ENCODE measurements at regions not wholly inside any gene's neighbourhood (a gene's known extent, or its start where the extent isn't known, plus 50 kb on each side); places are given as distances from the start of the nearest gene placed in this dataset.

GRCh38 chr3:117553461-117553860, 843.9 kb downstream of the TUSC7 start:
- Histone ChIP-seq H3K9ac (ENCODE audit: low read length in 2 of 2) (no peak overlapping the region), H3K4me3 (ENCODE audit: low read length in 2 of 2) (no peak overlapping the region), H3K27ac (ENCODE audit: low read length) (no peak overlapping the region), H3K9me3 (ENCODE audit: control insufficient read depth in 2 of 2, low read length in 2 of 2) (no peaks in the 10 kb centered on the region), H3K4me1 (ENCODE audit: control insufficient read depth, insufficient read depth, low read length) (no peaks in the 10 kb centered on the region), H3K27me3 (ENCODE audit: control insufficient read depth in 1 of 2, insufficient read depth in 2 of 2, low read length in 2 of 2) (no peaks in the 10 kb centered on the region), H3K36me3 (ENCODE audit: control insufficient read depth in 2 of 2, insufficient read depth in 2 of 2, low read length in 2 of 2) (no peaks in the 10 kb centered on the region)

- Histone ChIP-seq H3K9ac (ENCODE audit: low read length in 2 of 2) (no peak overlapping the region), H3K9me3 (ENCODE audit: control insufficient read depth in 2 of 2, low read length in 2 of 2) (no peaks in the 10 kb centered on the region), H3K4me3 (ENCODE audit: low read length in 2 of 2) (no peak overlapping the region)
These were observed 847.2 kb downstream of the TUSC7 start for GRCh38 chr3:117556646-117557407.

DNA sequence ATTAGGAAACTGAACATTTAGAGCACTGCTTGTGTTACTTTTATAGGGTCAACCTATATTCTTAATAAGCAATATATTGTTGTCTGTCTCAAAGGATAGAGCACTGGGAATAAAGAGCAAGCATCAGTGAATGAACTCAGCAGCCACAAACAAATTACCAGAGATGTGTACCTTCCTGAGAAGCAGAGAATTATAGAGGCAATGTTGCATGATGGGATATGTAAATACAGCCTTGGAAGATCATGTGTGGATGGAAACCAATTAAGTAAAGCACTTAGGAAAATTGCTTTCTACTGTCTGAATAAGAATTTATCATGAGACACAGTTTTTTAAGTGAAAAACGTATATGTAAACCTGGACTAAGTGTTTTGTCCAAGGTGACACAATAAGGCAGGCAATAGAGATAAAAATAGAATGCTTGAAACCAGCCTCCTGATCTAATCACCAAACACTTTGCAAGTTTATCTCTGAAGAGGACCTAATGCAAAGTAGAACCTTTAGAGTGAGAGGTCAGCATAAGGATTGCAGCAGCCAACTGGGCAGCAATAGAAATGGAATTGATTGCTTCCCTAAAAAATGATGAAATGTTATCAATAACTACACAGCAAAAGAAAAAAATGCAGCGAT, 848.0 kb downstream of the TUSC7 start:
- Histone ChIP-seq H3K4me1 (ENCODE audit: control insufficient read depth, insufficient read depth, low read length) (no peaks in the 10 kb centered on the region), H3K36me3 (ENCODE audit: control insufficient read depth in 2 of 2, insufficient read depth in 2 of 2, low read length in 2 of 2) (no peaks in the 10 kb centered on the region), H3K4me3 (ENCODE audit: low read length in 2 of 2) (no peak overlapping the region), H3K27me3 (ENCODE audit: control insufficient read depth in 1 of 2, insufficient read depth in 2 of 2, low read length in 2 of 2) (no peaks in the 10 kb centered on the region), H3K9ac (ENCODE audit: low read length in 2 of 2) (no peak overlapping the region), H3K27ac (ENCODE audit: low read length) (no peak overlapping the region), H3K9me3 (ENCODE audit: control insufficient read depth in 2 of 2, low read length in 2 of 2) (no peaks in the 10 kb centered on the region)

More at GRCh38 chr3:117556646-117557407, 847.2 kb downstream of the TUSC7 start:
- Histone ChIP-seq H3K27me3 (ENCODE audit: control insufficient read depth in 1 of 2, insufficient read depth in 2 of 2, low read length in 2 of 2) (no peaks in the 10 kb centered on the region), H3K27ac (ENCODE audit: low read length) (no peak overlapping the region), H3K36me3 (ENCODE audit: control insufficient read depth in 2 of 2, insufficient read depth in 2 of 2, low read length in 2 of 2) (no peaks in the 10 kb centered on the region), H3K4me1 (ENCODE audit: control insufficient read depth, insufficient read depth, low read length) (no peaks in the 10 kb centered on the region)

- H3K36me3 ChIP-seq (ENCODE audit: control insufficient read depth in 2 of 2, insufficient read depth in 2 of 2, low read length in 2 of 2): no peaks in the 10 kb centered on the region
- H3K9me3 ChIP-seq (ENCODE audit: control insufficient read depth in 2 of 2, low read length in 2 of 2): no peaks in the 10 kb centered on the region
- H3K4me1 ChIP-seq (ENCODE audit: control insufficient read depth, insufficient read depth, low read length): no peaks in the 10 kb centered on the region
- H3K27me3 ChIP-seq (ENCODE audit: control insufficient read depth in 1 of 2, insufficient read depth in 2 of 2, low read length in 2 of 2): no peaks in the 10 kb centered on the region
- no peak overlapping the region for H3K4me3 ChIP-seq (ENCODE audit: low read length in 2 of 2)
- H3K9ac ChIP-seq (ENCODE audit: low read length in 2 of 2): no peak overlapping the region
- no peak overlapping the region for H3K27ac ChIP-seq (ENCODE audit: low read length)
These were observed 849.1 kb downstream of the TUSC7 start for GRCh38 chr3:117558681-117559080.

DNA sequence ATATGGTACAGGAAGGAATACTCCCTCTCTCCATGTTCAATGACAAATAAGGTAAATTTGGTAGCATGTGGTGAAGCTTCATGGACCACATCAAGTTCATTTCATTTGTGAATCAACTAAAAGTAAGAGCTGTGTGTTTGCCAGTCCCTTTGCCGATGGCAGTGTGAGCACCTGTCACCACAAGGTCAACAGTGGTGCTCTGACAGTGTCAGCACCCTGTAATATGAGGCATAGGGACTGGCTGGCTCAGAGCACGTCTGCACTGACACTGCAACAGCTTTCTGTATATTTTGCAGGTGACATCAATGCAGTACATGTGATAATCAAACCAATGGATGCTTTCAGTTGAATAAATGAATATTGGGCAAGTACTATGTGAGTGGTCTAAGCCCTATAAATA, 852.4 kb downstream of the TUSC7 start:
- Histone ChIP-seq H3K27ac (ENCODE audit: low read length) (no peak overlapping the region), H3K4me3 (ENCODE audit: low read length in 2 of 2) (no peak overlapping the region), H3K9me3 (ENCODE audit: control insufficient read depth in 2 of 2, low read length in 2 of 2) (no peaks in the 10 kb centered on the region), H3K27me3 (ENCODE audit: control insufficient read depth in 1 of 2, insufficient read depth in 2 of 2, low read length in 2 of 2) (no peaks in the 10 kb centered on the region), H3K36me3 (ENCODE audit: control insufficient read depth in 2 of 2, insufficient read depth in 2 of 2, low read length in 2 of 2) (no peaks in the 10 kb centered on the region), H3K4me1 (ENCODE audit: control insufficient read depth, insufficient read depth, low read length) (no peaks in the 10 kb centered on the region), H3K9ac (ENCODE audit: low read length in 2 of 2) (no peak overlapping the region)

GRCh38 chr3:117563063-117563462, 853.5 kb downstream of the TUSC7 start:
- Histone ChIP-seq H3K9ac (ENCODE audit: low read length in 2 of 2) (no peak overlapping the region), H3K27me3 (ENCODE audit: control insufficient read depth in 1 of 2, insufficient read depth in 2 of 2, low read length in 2 of 2) (no peaks in the 10 kb centered on the region), H3K9me3 (ENCODE audit: control insufficient read depth in 2 of 2, low read length in 2 of 2) (no peaks in the 10 kb centered on the region), H3K4me1 (ENCODE audit: control insufficient read depth, insufficient read depth, low read length) (no peaks in the 10 kb centered on the region), H3K4me3 (ENCODE audit: low read length in 2 of 2) (no peak overlapping the region), H3K36me3 (ENCODE audit: control insufficient read depth in 2 of 2, insufficient read depth in 2 of 2, low read length in 2 of 2) (no peaks in the 10 kb centered on the region), H3K27ac (ENCODE audit: low read length) (no peak overlapping the region)

GRCh38 chr3:117565777-117566176, 856.2 kb downstream of the TUSC7 start:
- Histone ChIP-seq H3K27ac (ENCODE audit: low read length) (no peak overlapping the region), H3K4me1 (ENCODE audit: control insufficient read depth, insufficient read depth, low read length) (no peaks in the 10 kb centered on the region), H3K4me3 (ENCODE audit: low read length in 2 of 2) (no peak overlapping the region), H3K9ac (ENCODE audit: low read length in 2 of 2) (no peak overlapping the region), H3K9me3 (ENCODE audit: control insufficient read depth in 2 of 2, low read length in 2 of 2) (no peaks in the 10 kb centered on the region), H3K36me3 (ENCODE audit: control insufficient read depth in 2 of 2, insufficient read depth in 2 of 2, low read length in 2 of 2) (no peaks in the 10 kb centered on the region), H3K27me3 (ENCODE audit: control insufficient read depth in 1 of 2, insufficient read depth in 2 of 2, low read length in 2 of 2) (no peaks in the 10 kb centered on the region)

DNA sequence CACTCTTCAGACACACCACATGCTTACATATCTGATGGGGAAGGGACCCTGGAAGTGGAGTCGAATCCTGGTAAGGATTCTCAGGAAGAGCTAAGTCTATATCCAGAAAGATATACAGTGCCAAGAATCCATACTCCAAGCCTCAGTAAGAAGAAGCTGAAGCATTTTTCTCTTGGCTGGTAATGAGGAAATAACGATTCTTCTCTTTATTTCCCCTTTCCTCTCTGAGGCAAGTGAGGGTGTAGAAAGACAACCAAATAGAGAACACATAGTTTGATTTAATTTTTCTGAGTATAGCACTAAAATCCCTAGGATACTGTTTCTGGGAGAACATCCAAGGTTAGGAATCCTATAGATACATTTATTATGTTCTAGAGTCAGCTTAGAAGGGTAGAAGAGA, 857.3 kb downstream of the TUSC7 start:
- Histone ChIP-seq H3K36me3 (ENCODE audit: control insufficient read depth in 2 of 2, insufficient read depth in 2 of 2, low read length in 2 of 2) (no peaks in the 10 kb centered on the region), H3K4me1 (ENCODE audit: control insufficient read depth, insufficient read depth, low read length) (no peaks in the 10 kb centered on the region), H3K27me3 (ENCODE audit: control insufficient read depth in 1 of 2, insufficient read depth in 2 of 2, low read length in 2 of 2) (no peaks in the 10 kb centered on the region), H3K4me3 (ENCODE audit: low read length in 2 of 2) (no peak overlapping the region), H3K9ac (ENCODE audit: low read length in 2 of 2) (no peak overlapping the region), H3K27ac (ENCODE audit: low read length) (no peak overlapping the region), H3K9me3 (ENCODE audit: control insufficient read depth in 2 of 2, low read length in 2 of 2) (no peaks in the 10 kb centered on the region)

- Histone ChIP-seq H3K9ac (ENCODE audit: low read length in 2 of 2) (no peak overlapping the region), H3K27ac (ENCODE audit: low read length) (no peak overlapping the region), H3K4me3 (ENCODE audit: low read length in 2 of 2) (no peak overlapping the region), H3K36me3 (ENCODE audit: control insufficient read depth in 2 of 2, insufficient read depth in 2 of 2, low read length in 2 of 2) (no peaks in the 10 kb centered on the region), H3K4me1 (ENCODE audit: control insufficient read depth, insufficient read depth, low read length) (no peaks in the 10 kb centered on the region), H3K27me3 (ENCODE audit: control insufficient read depth in 1 of 2, insufficient read depth in 2 of 2, low read length in 2 of 2) (no peaks in the 10 kb centered on the region), H3K9me3 (ENCODE audit: control insufficient read depth in 2 of 2, low read length in 2 of 2) (no peaks in the 10 kb centered on the region)
These were observed 857.8 kb downstream of the TUSC7 start for GRCh38 chr3:117567382-117567781.

DNA sequence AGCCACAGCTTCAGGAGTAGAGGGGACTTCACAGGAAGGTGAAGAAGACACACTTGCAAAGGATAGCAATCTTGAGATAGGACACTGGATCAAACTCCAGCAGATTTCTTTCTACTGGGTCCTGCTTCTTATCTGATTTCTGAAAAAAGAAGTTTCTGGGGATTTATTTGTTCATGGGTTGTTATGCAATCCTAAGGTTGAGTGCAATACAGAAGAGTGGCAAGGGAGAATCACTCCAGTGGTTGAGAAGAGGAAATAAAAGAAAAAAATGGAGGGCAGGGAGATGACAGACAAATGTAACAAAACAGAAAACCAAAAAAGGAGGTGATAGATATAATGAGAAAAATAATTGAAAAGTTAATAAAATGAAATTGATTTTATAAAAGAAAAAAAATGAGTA, 858.3 kb downstream of the TUSC7 start:
- no peaks in the 10 kb centered on the region for H3K27me3 ChIP-seq (ENCODE audit: control insufficient read depth in 1 of 2, insufficient read depth in 2 of 2, low read length in 2 of 2)
- H3K36me3 ChIP-seq (ENCODE audit: control insufficient read depth in 2 of 2, insufficient read depth in 2 of 2, low read length in 2 of 2): no peaks in the 10 kb centered on the region
- no peak overlapping the region for H3K9ac ChIP-seq (ENCODE audit: low read length in 2 of 2)
- H3K9me3 ChIP-seq (ENCODE audit: control insufficient read depth in 2 of 2, low read length in 2 of 2): no peaks in the 10 kb centered on the region
- no peak overlapping the region for H3K27ac ChIP-seq (ENCODE audit: low read length)
- no peaks in the 10 kb centered on the region for H3K4me1 ChIP-seq (ENCODE audit: control insufficient read depth, insufficient read depth, low read length)
- no peak overlapping the region for H3K4me3 ChIP-seq (ENCODE audit: low read length in 2 of 2)

DNA sequence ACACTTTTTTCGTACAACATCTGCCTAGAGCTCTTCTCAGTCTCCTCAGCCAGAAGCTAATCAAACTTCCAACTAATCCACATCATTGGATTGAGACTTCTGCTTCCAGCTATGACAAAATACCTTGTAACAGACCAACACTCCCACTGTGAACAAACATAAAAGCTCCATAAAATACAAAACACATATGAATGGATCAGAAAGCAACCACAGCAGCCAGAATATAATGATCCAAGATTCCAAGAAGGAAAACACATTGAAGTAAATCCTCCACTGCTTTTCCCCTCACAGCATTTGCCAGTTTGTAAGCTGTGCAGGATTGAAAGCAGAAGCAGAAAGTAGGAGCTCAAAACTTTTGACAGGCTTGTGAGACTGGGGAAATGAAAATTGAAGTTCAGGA, 863.2 kb downstream of the TUSC7 start:
- no peaks in the 10 kb centered on the region for H3K27me3 ChIP-seq (ENCODE audit: control insufficient read depth in 1 of 2, insufficient read depth in 2 of 2, low read length in 2 of 2)
- H3K9me3 ChIP-seq (ENCODE audit: control insufficient read depth in 2 of 2, low read length in 2 of 2): no peaks in the 10 kb centered on the region
- H3K36me3 ChIP-seq (ENCODE audit: control insufficient read depth in 2 of 2, insufficient read depth in 2 of 2, low read length in 2 of 2): no peaks in the 10 kb centered on the region
- no peak overlapping the region for H3K9ac ChIP-seq (ENCODE audit: low read length in 2 of 2)
- H3K27ac ChIP-seq (ENCODE audit: low read length): no peak overlapping the region
- H3K4me3 ChIP-seq (ENCODE audit: low read length in 2 of 2): no peak overlapping the region
- no peaks in the 10 kb centered on the region for H3K4me1 ChIP-seq (ENCODE audit: control insufficient read depth, insufficient read depth, low read length)
